AG10803 (cell line): ENCODE measurements at regions not wholly inside any gene's neighbourhood (a gene's known extent, or its start where the extent isn't known, plus 50 kb on each side); places are given as distances from the start of the nearest gene placed in this dataset.

Experiments used
- DNase-seq: peaks from one replicate; pipeline ENCODE4 v3.0.0; 2010; ENCODE audit warnings: low read depth
- H3K4me3 ChIP-seq: 2 replicates; pipeline ENCODE4 v1.5.1; 2011; ENCODE audit warnings: mild to moderate bottlenecking, low read length, control low read depth
- TF ChIP-seq, protein P1 (sequence below): conservative IDR thresholded peaks from 2 replicates; pipeline ENCODE4 v1.5.1; 2011; ENCODE audit warnings: mild to moderate bottlenecking, low read length, control low read depth, inconsistent platforms

GRCh38 chr3:23072693-23073092 is 130.4 kb upstream of the UBE2E2 start:
- H3K4me3 ChIP-seq, result no peak overlapping the region
- no peak for DNase-seq

DNA sequence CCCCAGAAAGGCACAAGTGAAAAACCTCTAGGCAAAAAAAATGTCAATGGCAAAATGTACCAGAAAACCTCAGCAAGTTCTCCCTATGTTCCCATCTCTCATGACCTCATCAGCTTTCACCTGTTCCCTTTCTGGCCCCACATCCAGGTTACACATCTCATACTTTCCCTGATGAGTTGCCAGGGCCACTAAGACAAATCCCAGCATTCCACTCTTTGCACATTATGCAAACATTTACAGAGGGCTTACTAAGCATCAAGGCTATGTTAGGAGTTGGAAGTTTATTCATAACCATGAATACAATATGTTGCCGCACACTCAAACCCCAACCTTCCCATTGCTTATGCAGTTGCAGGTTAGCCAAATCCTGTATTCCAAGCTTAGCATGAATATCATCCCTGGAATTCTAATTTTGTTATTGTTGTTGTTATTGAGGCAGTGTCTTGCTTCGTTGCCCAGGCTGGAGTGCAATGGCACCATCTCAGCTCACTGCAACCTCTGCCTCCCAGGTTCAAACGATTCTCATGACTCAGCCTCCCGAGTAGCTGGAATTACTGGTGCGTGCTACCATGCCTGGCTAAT is 129.3 kb upstream of the UBE2E2 start:
- H3K4me3 ChIP-seq, result no peak overlapping the region
- TF ChIP-seq, protein P1, sequence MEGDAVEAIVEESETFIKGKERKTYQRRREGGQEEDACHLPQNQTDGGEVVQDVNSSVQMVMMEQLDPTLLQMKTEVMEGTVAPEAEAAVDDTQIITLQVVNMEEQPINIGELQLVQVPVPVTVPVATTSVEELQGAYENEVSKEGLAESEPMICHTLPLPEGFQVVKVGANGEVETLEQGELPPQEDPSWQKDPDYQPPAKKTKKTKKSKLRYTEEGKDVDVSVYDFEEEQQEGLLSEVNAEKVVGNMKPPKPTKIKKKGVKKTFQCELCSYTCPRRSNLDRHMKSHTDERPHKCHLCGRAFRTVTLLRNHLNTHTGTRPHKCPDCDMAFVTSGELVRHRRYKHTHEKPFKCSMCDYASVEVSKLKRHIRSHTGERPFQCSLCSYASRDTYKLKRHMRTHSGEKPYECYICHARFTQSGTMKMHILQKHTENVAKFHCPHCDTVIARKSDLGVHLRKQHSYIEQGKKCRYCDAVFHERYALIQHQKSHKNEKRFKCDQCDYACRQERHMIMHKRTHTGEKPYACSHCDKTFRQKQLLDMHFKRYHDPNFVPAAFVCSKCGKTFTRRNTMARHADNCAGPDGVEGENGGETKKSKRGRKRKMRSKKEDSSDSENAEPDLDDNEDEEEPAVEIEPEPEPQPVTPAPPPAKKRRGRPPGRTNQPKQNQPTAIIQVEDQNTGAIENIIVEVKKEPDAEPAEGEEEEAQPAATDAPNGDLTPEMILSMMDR, result no peak
- DNase-seq, result no peak

More at GRCh38 chr3:23072693-23073092, 130.4 kb upstream of the UBE2E2 start:
- TF ChIP-seq, protein P1, result no peak

- DNase-seq, result peak; percentile 71
- TF ChIP-seq, protein P1, result no peak
- no peak overlapping the region for H3K4me3 ChIP-seq
Measured at GRCh38 chr3:23075496-23075895, 127.6 kb upstream of the UBE2E2 start.

- peak; percentile 19 for DNase-seq
- TF ChIP-seq, protein P1, result no peak
- H3K4me3 ChIP-seq, result no peak overlapping the region
Measured at GRCh38 chr3:23076437-23076836, 126.7 kb upstream of the UBE2E2 start.

DNA sequence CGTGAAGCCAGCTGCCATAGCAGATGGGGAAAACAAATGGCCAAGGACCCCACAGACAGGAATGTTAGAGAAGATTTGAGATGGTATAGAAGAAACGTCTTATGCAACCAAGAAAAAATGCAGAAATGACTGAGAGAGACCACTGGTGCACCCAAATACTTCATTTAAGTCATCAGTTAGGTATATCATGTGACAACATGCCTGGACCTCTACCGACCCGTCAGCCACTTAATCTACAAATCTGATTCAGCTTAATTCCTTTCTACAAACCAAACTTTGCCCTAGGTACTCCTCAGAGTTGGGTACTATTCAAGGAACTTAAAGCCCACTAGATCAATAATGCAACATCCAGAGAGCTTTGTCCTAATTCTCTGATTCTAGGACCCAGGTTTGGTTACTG is 126.0 kb upstream of the UBE2E2 start:
- TF ChIP-seq, protein P1, result no peak
- no peak overlapping the region for H3K4me3 ChIP-seq
- DNase-seq, result no peak

GRCh38 chr3:23078735-23079134 is 124.4 kb upstream of the UBE2E2 start:
- DNase-seq, result no peak
- TF ChIP-seq, protein P1, result no peak
- H3K4me3 ChIP-seq, result no peak overlapping the region

DNA sequence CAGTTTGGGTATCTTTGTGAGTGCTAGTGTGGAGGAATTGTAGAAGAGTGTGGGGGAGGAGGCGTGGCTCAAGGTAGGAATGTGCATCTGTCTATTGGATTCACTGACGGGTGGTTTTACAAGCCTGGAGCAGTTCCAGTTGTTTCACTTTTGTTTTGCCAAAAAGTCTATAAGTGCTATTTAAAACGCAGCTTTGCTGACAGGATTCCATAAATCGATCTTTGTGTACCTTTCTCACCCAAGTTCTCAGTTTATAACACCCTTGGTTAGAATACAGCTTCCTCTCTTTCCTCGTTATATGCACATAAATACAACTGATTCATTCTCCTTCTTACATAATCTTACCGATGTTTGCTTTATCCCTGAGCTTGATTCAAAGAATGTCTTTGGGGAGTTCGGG is 123.2 kb upstream of the UBE2E2 start:
- TF ChIP-seq, protein P1, result no peak
- no peak for DNase-seq
- H3K4me3 ChIP-seq, result no peak overlapping the region
